T-cell (primary cell): ENCODE measurements at regions not wholly inside any gene's neighbourhood (a gene's known extent, or its start where the extent isn't known, plus 50 kb on each side); places are given as distances from the start of the nearest gene placed in this dataset.

Experiments used
- ATAC-seq, 4 experiments: fragments of 200-7000 bp in 3 of 4; fragments of 150-1000 bp in 1 of 4; cut with Tn5 transposase; replicated peaks in 1 of 4; 1 replicate in 3 of 4; 2 replicates in 1 of 4; pipeline ENCODE4 v1.10.0; 2021; ENCODE audit warnings: moderate library complexity in 3 of 4, mild to moderate bottlenecking in 2 of 4, moderate number of reproducible peaks in 1 of 4
- CTCF ChIA-PET, 2 donors: fragments of 300-600 bp; sonication (Branson Sonifier 250); formaldehyde crosslinking; loops; one replicate each; lab custom pipeline; 2022; ENCODE audit warnings: antibody characterized with exemption in 2 of 2; lab: Charles Lee
- POLR2A ChIA-PET, 2 donors: fragments of 300-600 bp; sonication (Branson Sonifier 250); formaldehyde crosslinking; loops; one replicate each; lab custom pipeline; 2022; ENCODE audit warnings: antibody characterized with exemption in 2 of 2; lab: Charles Lee
- DNase-seq, 35 experiments: peaks; one replicate each; pipeline versions ENCODE4 v3.0.0 to v3.0.0-alpha.2; 2013 to 2023
- H3K27ac ChIP-seq: one replicate; pipeline ENCODE4 v1.5.1; 2013; ENCODE audit warnings: low read length
- H3K27me3 ChIP-seq, 2 experiments: replicated peaks in 1 of 2; 1 replicate in 1 of 2; 2 replicates in 1 of 2; pipeline versions ENCODE4 v1.6.1 to v1.7.0; 2013; ENCODE audit warnings: low read length in 1 of 2, mixed read lengths in 1 of 2; ENCODE audit not compliant: control insufficient read depth in 2 of 2, insufficient read depth in 2 of 2; ENCODE audit errors: extremely low read depth in 1 of 2
- H3K36me3 ChIP-seq, 2 donors: 1 replicate in 1 of 2; 2 replicates in 1 of 2; pipeline versions ENCODE4 v1.6.1 to v1.7.0; 2013; ENCODE audit warnings: low read length in 1 of 2; ENCODE audit not compliant: control insufficient read depth in 2 of 2, insufficient read depth in 1 of 2; ENCODE audit errors: extremely low read depth in 1 of 2
- H3K4me1 ChIP-seq, 2 experiments: 1 replicate in 1 of 2; 2 replicates in 1 of 2; pipeline versions ENCODE4 v1.6.1 to v1.7.0; 2013; ENCODE audit warnings: low read length in 2 of 2, mixed read lengths in 1 of 2; ENCODE audit not compliant: insufficient read depth in 2 of 2, control insufficient read depth in 1 of 2; ENCODE audit errors: extremely low read depth in 1 of 2
- H3K4me3 ChIP-seq, 2 donors: 1 replicate in 1 of 2; 2 replicates in 1 of 2; pipeline versions ENCODE4 v1.5.1 to v1.7.0; 2013; ENCODE audit warnings: mild to moderate bottlenecking in 2 of 2, low read length in 1 of 2, moderate library complexity in 1 of 2; ENCODE audit not compliant: control insufficient read depth in 1 of 2; ENCODE audit errors: extremely low read depth in 1 of 2
- H3K9me3 ChIP-seq: 2 replicates; pipeline ENCODE4 v1.7.0; 2013
- H3K27ac Mint-ChIP-seq, 2 donors: one replicate each; pipeline ENCODE4 v1.8.0; 2020 to 2021; ENCODE audit warnings: mild to moderate bottlenecking in 2 of 2, mixed read lengths in 2 of 2
- H3K27me3 Mint-ChIP-seq, 2 donors: one replicate each; pipeline ENCODE4 v1.8.0; 2021 to 2022; ENCODE audit warnings: mixed read lengths in 2 of 2
- H3K36me3 Mint-ChIP-seq: one replicate; pipeline ENCODE4 v1.8.0; 2021; ENCODE audit warnings: mixed read lengths
- H3K4me1 Mint-ChIP-seq, 3 donors: one replicate each; pipeline ENCODE4 v1.8.0; 2020 to 2022; ENCODE audit warnings: mixed read lengths in 3 of 3, mild to moderate bottlenecking in 1 of 3
- H3K4me3 Mint-ChIP-seq, 3 donors: one replicate each; pipeline ENCODE4 v1.8.0; 2020 to 2022; ENCODE audit warnings: mild to moderate bottlenecking in 3 of 3, mixed read lengths in 3 of 3, moderate library complexity in 3 of 3
- H3K9me3 Mint-ChIP-seq, 3 donors: one replicate each; pipeline ENCODE4 v1.8.0; 2020 to 2022; ENCODE audit warnings: mixed read lengths in 3 of 3
- WGBS: methylation state at CpG from one replicate; pipeline ENCODE4 v1.1.5; 2013; ENCODE audit warnings: missing lambda C conversion rate; ENCODE audit not compliant: insufficient coverage; 5-methylcytosine and 5-hydroxymethylcytosine counted together

- Histone ChIP-seq H3K36me3 (no peaks in the 10 kb centered on the region), H3K27ac (no peak overlapping the region), H3K4me1 (no peaks in the 10 kb centered on the region), H3K4me3 (no peak overlapping the region), H3K9me3 (no peaks in the 10 kb centered on the region), H3K27me3 (peaks cover 0 to 3% of the 10 kb centered on the region in 2 experiments)
- Mint-ChIP-seq H3K36me3 (no peaks in the 10 kb centered on the region), H3K4me3 (no peak overlapping the region), H3K9me3 (peaks cover 0 to 11% (median 4%) of the 10 kb centered on the region in 3 donors), H3K4me1 (no peaks in the 10 kb centered on the region), H3K27ac (no peak overlapping the region), H3K27me3 (no peaks in the 10 kb centered on the region)
- POLR2A ChIA-PET, result interaction anchor here in 1 of 2 donors (0.6 kb wide), 1 partner anchor 894 kb away, joined by 12 read pairs; no protein-coding TSS in a partner anchor
- CTCF ChIA-PET, result no interaction called here
- WGBS, result 93% methylated on average over 4 of the region's 11 CpGs
- no peak for ATAC-seq
- no peak for DNase-seq
Measured at GRCh38 chr7:70923181-70923845, 208.6 kb upstream of the GALNT17 start.

- WGBS, result 69% methylated on average over 3 of the region's 5 CpGs
- no peaks in the 10 kb centered on the region for H3K9me3 ChIP-seq
- peaks cover 0 to 3% of the 10 kb centered on the region in 2 experiments for H3K27me3 ChIP-seq
- H3K27ac ChIP-seq, result no peak overlapping the region
- Mint-ChIP-seq H3K27me3 (no peaks in the 10 kb centered on the region), H3K9me3 (peaks cover 5 to 17% (median 9%) of the 10 kb centered on the region in 3 donors), H3K4me1 (no peaks in the 10 kb centered on the region), H3K36me3 (no peaks in the 10 kb centered on the region), H3K4me3 (no peak overlapping the region), H3K27ac (no peak overlapping the region)
- ATAC-seq (no peak), DNase-seq (no peak)
- no peaks in the 10 kb centered on the region for H3K4me1 ChIP-seq
- no peak overlapping the region for H3K4me3 ChIP-seq
- POLR2A ChIA-PET, result no interaction called here
- CTCF ChIA-PET, result no interaction called here
- H3K36me3 ChIP-seq, result no peaks in the 10 kb centered on the region
Measured at GRCh38 chr7:70925411-70926115, 206.4 kb upstream of the GALNT17 start.

- WGBS, result 20% methylated on average over 1 of the region's 4 CpGs
- Mint-ChIP-seq H3K27ac (no peak overlapping the region), H3K36me3 (no peaks in the 10 kb centered on the region), H3K9me3 (peaks cover 5 to 17% (median 9%) of the 10 kb centered on the region in 3 donors), H3K4me1 (no peaks in the 10 kb centered on the region), H3K4me3 (no peak overlapping the region), H3K27me3 (no peaks in the 10 kb centered on the region)
- ATAC-seq (no peak), DNase-seq (no peak)
- ChIA-PET CTCF (no interaction called here), POLR2A (no interaction called here)
- H3K27me3 ChIP-seq, result peaks cover 0 to 3% of the 10 kb centered on the region in 2 experiments
- no peaks in the 10 kb centered on the region for H3K36me3 ChIP-seq
- no peaks in the 10 kb centered on the region for H3K4me1 ChIP-seq
- no peak overlapping the region for H3K27ac ChIP-seq
- no peaks in the 10 kb centered on the region for H3K9me3 ChIP-seq
- H3K4me3 ChIP-seq, result no peak overlapping the region
Measured at GRCh38 chr7:70926666-70927065, 205.3 kb upstream of the GALNT17 start.

GRCh38 chr7:70935311-70935710, 196.6 kb upstream of the GALNT17 start:
- H3K9me3 ChIP-seq, result no peaks in the 10 kb centered on the region
- DNase-seq, result no peak
- ATAC-seq, result no peak
- H3K4me1 Mint-ChIP-seq, result no peaks in the 10 kb centered on the region
- H3K27ac Mint-ChIP-seq, result no peak overlapping the region
- ChIA-PET CTCF (no interaction called here), POLR2A (no interaction called here)
- H3K36me3 Mint-ChIP-seq, result no peaks in the 10 kb centered on the region
- H3K27me3 ChIP-seq, result peaks cover 0 to 3% of the 10 kb centered on the region in 2 experiments
- H3K27me3 Mint-ChIP-seq, result peaks cover 0 to 3% of the 10 kb centered on the region in 2 donors
- H3K27ac ChIP-seq, result no peak overlapping the region
- H3K9me3 Mint-ChIP-seq, result peaks cover 2 to 14% (median 8%) of the 10 kb centered on the region in 3 donors
- no peaks in the 10 kb centered on the region for H3K4me1 ChIP-seq
- no peak overlapping the region for H3K4me3 Mint-ChIP-seq
- no peak overlapping the region for H3K4me3 ChIP-seq
- WGBS, result 88% methylated on average over 5 of the region's 8 CpGs
- no peaks in the 10 kb centered on the region for H3K36me3 ChIP-seq

GRCh38 chr7:70935854-70936253, 196.1 kb upstream of the GALNT17 start:
- 83% methylated on average over 11 of the region's 11 CpGs for WGBS
- H3K4me1 Mint-ChIP-seq, result no peaks in the 10 kb centered on the region
- H3K9me3 Mint-ChIP-seq, result peaks cover 2 to 14% (median 9%) of the 10 kb centered on the region in 3 donors
- DNase-seq, result no peak
- no peak for ATAC-seq
- H3K27me3 Mint-ChIP-seq, result peaks cover 0 to 3% of the 10 kb centered on the region in 2 donors
- no peaks in the 10 kb centered on the region for H3K4me1 ChIP-seq
- CTCF ChIA-PET, result no interaction called here
- no peak overlapping the region for H3K27ac Mint-ChIP-seq
- no peaks in the 10 kb centered on the region for H3K36me3 ChIP-seq
- H3K27ac ChIP-seq, result no peak overlapping the region
- no peaks in the 10 kb centered on the region for H3K9me3 ChIP-seq
- POLR2A ChIA-PET, result no interaction called here
- H3K4me3 Mint-ChIP-seq, result no peak overlapping the region
- peaks cover 0 to 3% of the 10 kb centered on the region in 2 experiments for H3K27me3 ChIP-seq
- H3K36me3 Mint-ChIP-seq, result no peaks in the 10 kb centered on the region
- H3K4me3 ChIP-seq, result no peak overlapping the region

GRCh38 chr7:70937424-70937823, 194.5 kb upstream of the GALNT17 start:
- 79% methylated on average over 2 of the region's 2 CpGs for WGBS
- Mint-ChIP-seq H3K27ac (no peak overlapping the region), H3K4me3 (no peak overlapping the region), H3K9me3 (peaks cover 2 to 14% (median 12%) of the 10 kb centered on the region in 3 donors), H3K4me1 (no peaks in the 10 kb centered on the region), H3K36me3 (no peaks in the 10 kb centered on the region), H3K27me3 (peaks cover 0 to 3% of the 10 kb centered on the region in 2 donors)
- DNase-seq (no peak), ATAC-seq (no peak)
- Histone ChIP-seq H3K4me3 (no peak overlapping the region), H3K36me3 (no peaks in the 10 kb centered on the region), H3K9me3 (no peaks in the 10 kb centered on the region), H3K4me1 (no peaks in the 10 kb centered on the region), H3K27me3 (peaks cover 0 to 3% of the 10 kb centered on the region in 2 experiments), H3K27ac (no peak overlapping the region)
- ChIA-PET POLR2A (interaction anchor here in 1 of 2 donors (0.5 to 0.6 kb wide), 2 partner anchors 28 to 249 kb away, joined by 5 to 6 read pairs; no protein-coding TSS in a partner anchor), CTCF (no interaction called here)
